IMR-90 (cell line): ENCODE measurements at regions not wholly inside any gene's neighbourhood (a gene's known extent, or its start where the extent isn't known, plus 50 kb on each side); places are given as distances from the start of the nearest gene placed in this dataset.

Experiments
- ATAC-seq: fragments of 200-7000 bp; cut with Tn5 transposase; 2 replicates; pipeline ENCODE4 v1.9.1; 2020; ENCODE audit warnings: low read depth, mild to moderate bottlenecking, moderate library complexity
- BruUV-seq: library from RNA; stranded (reverse); fragments of 400-500 nt; replicated peaks from 2 replicates; lab custom pipeline; 2021; lab: Mats Ljungman, UMichigan
- CTCF ChIA-PET: fragments of 300-600 bp; formaldehyde crosslinking; extraction: SDS; loops from one replicate; lab custom pipeline; 2021; ENCODE audit warnings: antibody characterized with exemption; lab: Yijun Ruan, JAX
- POLR2A ChIA-PET: fragments of 300-600 bp; sonication (Branson Sonifier 250); formaldehyde crosslinking; loops from one replicate; lab custom pipeline; 2022; ENCODE audit warnings: antibody characterized with exemption; ENCODE audit not compliant: unreplicated experiment; lab: Charles Lee
- DNase-seq: peaks from one replicate; pipeline ENCODE4 v3.0.0; 2013
- H2AFZ ChIP-seq: replicated peaks from 2 replicates; pipeline ENCODE3; 2013; ENCODE audit warnings: low read length, mild to moderate bottlenecking; ENCODE audit not compliant: poor library complexity
- H2AK5ac ChIP-seq: 2 replicates; pipeline ENCODE4 v1.6.1; 2013; ENCODE audit warnings: low read depth, low read length, inconsistent platforms
- H2AK9ac ChIP-seq: replicated peaks from 2 replicates; pipeline ENCODE3; 2013; ENCODE audit warnings: mild to moderate bottlenecking, low read depth, low read length, moderate library complexity; ENCODE audit not compliant: poor library complexity
- H2BK120ac ChIP-seq: 2 replicates; pipeline ENCODE4 v1.6.1; 2013; ENCODE audit warnings: low read depth, low read length, inconsistent platforms
- H2BK15ac ChIP-seq: 3 replicates; pipeline ENCODE4 v1.6.1; 2013; ENCODE audit warnings: low read depth, low read length, inconsistent platforms
- H2BK20ac ChIP-seq: 2 replicates; pipeline ENCODE4 v1.6.1; 2013; ENCODE audit warnings: low read depth, mild to moderate bottlenecking, inconsistent platforms, low read length, moderate library complexity
- H2BK5ac ChIP-seq: 2 replicates; pipeline ENCODE4 v1.6.1; 2013; ENCODE audit warnings: mild to moderate bottlenecking, low read depth, low read length, inconsistent platforms; ENCODE audit not compliant: poor library complexity, severe bottlenecking
- H3K14ac ChIP-seq: replicated peaks from 2 replicates; pipeline ENCODE4 v1.6.1; 2013; ENCODE audit warnings: low read depth, low read length, inconsistent platforms
- H3K18ac ChIP-seq: 2 replicates; pipeline ENCODE4 v1.6.1; 2013; ENCODE audit warnings: low read depth, low read length, control low read depth
- H3K23ac ChIP-seq: 2 replicates; pipeline ENCODE4 v1.6.1; 2013; ENCODE audit warnings: low read depth, low read length, inconsistent platforms
- H3K27ac ChIP-seq: 2 replicates; pipeline ENCODE4 v1.5.1; 2013; ENCODE audit warnings: mild to moderate bottlenecking, control low read depth, low read length; ENCODE audit not compliant: insufficient read depth
- H3K27me3 ChIP-seq: 2 replicates; pipeline ENCODE4 v1.6.1; 2013; ENCODE audit warnings: low read length; ENCODE audit not compliant: control insufficient read depth, insufficient read depth
- H3K36me3 ChIP-seq: 2 replicates; pipeline ENCODE4 v1.6.1; 2013; ENCODE audit warnings: low read length, mixed read lengths; ENCODE audit not compliant: control insufficient read depth, insufficient read depth
- H3K4ac ChIP-seq: 2 replicates; pipeline ENCODE4 v1.6.1; 2013; ENCODE audit warnings: low read depth, low read length, inconsistent platforms
- H3K4me1 ChIP-seq: 2 replicates; pipeline ENCODE4 v1.6.1; 2013; ENCODE audit warnings: low read length, mixed read lengths; ENCODE audit not compliant: control insufficient read depth, insufficient read depth
- H3K4me2 ChIP-seq: 2 replicates; pipeline ENCODE4 v1.6.1; 2013; ENCODE audit warnings: low read depth, mild to moderate bottlenecking, control low read depth, low read length, moderate library complexity
- H3K4me3 ChIP-seq: 2 replicates; pipeline ENCODE4 v1.5.1; 2013; ENCODE audit warnings: low read depth, mild to moderate bottlenecking, control low read depth, low read length, moderate library complexity; ENCODE audit not compliant: insufficient read depth
- H3K56ac ChIP-seq: 2 replicates; pipeline ENCODE4 v1.6.1; 2013; ENCODE audit warnings: low read length, inconsistent platforms; ENCODE audit not compliant: insufficient read depth; ENCODE audit errors: extremely low read depth
- H3K79me1 ChIP-seq, 2 experiments: 2 replicates each; pipeline ENCODE4 v1.6.1; 2013; ENCODE audit warnings: low read length in 2 of 2, inconsistent platforms in 1 of 2, low read depth in 1 of 2
- H3K9ac ChIP-seq: 2 replicates; pipeline ENCODE4 v1.6.1; 2013; ENCODE audit warnings: low read depth, low read length, control low read depth
- H3K9me1 ChIP-seq: 2 replicates; pipeline ENCODE4 v1.6.1; 2013; ENCODE audit warnings: low read length, inconsistent platforms; ENCODE audit not compliant: insufficient read depth
- H3K9me3 ChIP-seq: 2 replicates; pipeline ENCODE4 v1.6.1; 2013; ENCODE audit warnings: low read length; ENCODE audit not compliant: control insufficient read depth, insufficient read depth
- H4K20me1 ChIP-seq: 2 replicates; pipeline ENCODE4 v1.6.1; 2013; ENCODE audit warnings: low read length, inconsistent platforms; ENCODE audit not compliant: insufficient read depth
- H4K5ac ChIP-seq: 2 replicates; pipeline ENCODE4 v1.6.1; 2013; ENCODE audit warnings: mild to moderate bottlenecking, low read depth, low read length, control low read depth
- H4K8ac ChIP-seq, 2 experiments: 2 replicates each; pipeline ENCODE4 v1.6.1; 2013; ENCODE audit warnings: low read depth in 2 of 2, low read length in 2 of 2, control low read depth in 1 of 2, inconsistent platforms in 1 of 2
- H4K91ac ChIP-seq: 2 replicates; pipeline ENCODE4 v1.6.1; 2013; ENCODE audit warnings: low read depth, low read length, inconsistent platforms; ENCODE audit not compliant: insufficient read depth
- BHLHE40 ChIP-seq: fragments of 150-350 bp; IDR thresholded peaks from 2 replicates; pipeline ENCODE4 v1.6.1; 2016; ENCODE audit warnings: mild to moderate bottlenecking, low read depth, low read length
- CEBPB ChIP-seq: IDR thresholded peaks from 2 replicates; pipeline ENCODE4 v1.6.1; 2012; ENCODE audit warnings: low read depth, low read length, improper control_type of control experiment
- CHD1 ChIP-seq: IDR thresholded peaks from 2 replicates; pipeline ENCODE4 v1.6.1; 2012; ENCODE audit warnings: low read depth, low read length, improper control_type of control experiment
- FOS ChIP-seq: fragments of 150-350 bp; IDR thresholded peaks from 2 replicates; pipeline ENCODE4 v1.6.1; 2016; ENCODE audit warnings: low read depth, low read length
- MAFK ChIP-seq: IDR thresholded peaks from 2 replicates; pipeline ENCODE4 v1.6.1; 2012; ENCODE audit warnings: low read depth, low read length, improper control_type of control experiment
- MAZ ChIP-seq: IDR thresholded peaks from 2 replicates; pipeline ENCODE4 v1.6.1; 2012; ENCODE audit warnings: low read depth, mild to moderate bottlenecking, low read length, improper control_type of control experiment, moderate library complexity, borderline replicate concordance
- MXI1 ChIP-seq: IDR thresholded peaks from 2 replicates; pipeline ENCODE4 v1.6.1; 2012; ENCODE audit warnings: low read depth, mild to moderate bottlenecking, low read length, moderate library complexity, borderline replicate concordance
- NFE2L2 ChIP-seq: fragments of 150-350 bp; IDR thresholded peaks from 2 replicates; pipeline ENCODE4 v1.6.1; 2016; ENCODE audit warnings: low read depth, mild to moderate bottlenecking, low read length
- POLR2A ChIP-seq: IDR thresholded peaks from 2 replicates; pipeline ENCODE4 v1.6.1; 2012; ENCODE audit warnings: mild to moderate bottlenecking, low read depth, low read length
- RAD21 ChIP-seq: IDR thresholded peaks from 2 replicates; pipeline ENCODE4 v1.6.1; 2012; ENCODE audit warnings: low read length, improper control_type of control experiment
- RCOR1 ChIP-seq: IDR thresholded peaks from 2 replicates; pipeline ENCODE4 v1.6.1; 2012; ENCODE audit warnings: mild to moderate bottlenecking, low read length, improper control_type of control experiment; ENCODE audit not compliant: insufficient replicate concordance
- RFX5 ChIP-seq: IDR thresholded peaks from 2 replicates; pipeline ENCODE4 v1.8.0; 2012; ENCODE audit warnings: low read depth, mild to moderate bottlenecking, low read length, moderate library complexity
- SMC3 ChIP-seq: fragments of 150-350 bp; IDR thresholded peaks from 2 replicates; pipeline ENCODE4 v1.6.1; 2016; ENCODE audit warnings: low read depth, mild to moderate bottlenecking, antibody characterized with exemption, low read length, moderate library complexity
- WGBS, 2 experiments: methylation state at CpG; one replicate each; pipeline versions ENCODE4 v1.1.5 to v1.1.7; 2013; ENCODE audit warnings: missing lambda C conversion rate in 2 of 2; ENCODE audit not compliant: insufficient read length in 1 of 2; ENCODE audit errors: extremely low coverage in 2 of 2; 5-methylcytosine and 5-hydroxymethylcytosine counted together
- dilution Hi-C: fragments of 300-500 bp; cut with HindIII; formaldehyde crosslinking; loops from one replicate; pipeline ENCODE4 v1.14.3; 2018; ENCODE audit warnings: low sequenced_read_pairs; ENCODE audit not compliant: unreplicated experiment
- in situ Hi-C: fragments of 300-500 bp; cut with MboI; formaldehyde crosslinking; loops from 3 replicates; pipeline ENCODE4 v1.14.3; 2019; ENCODE audit warnings: low sequenced_read_pairs, inconsistent platforms, mixed read lengths
- intact Hi-C: fragments of 100-400 bp; cut with micrococcal nuclease; formaldehyde crosslinking; loops from 2 replicates; pipeline ENCODE4 v1.10.0; 2022
- TF ChIP-seq, protein P1 (sequence below): fragments of 150-350 bp; IDR thresholded peaks from 2 replicates; pipeline ENCODE4 v1.6.1; 2017; ENCODE audit warnings: mild to moderate bottlenecking, antibody characterized with exemption, low read length, low read depth
- TF ChIP-seq, protein P2 (sequence below): fragments of 150-350 bp; IDR thresholded peaks from 2 replicates; pipeline ENCODE4 v1.6.1; 2016; ENCODE audit warnings: low read depth, mild to moderate bottlenecking, low read length, moderate library complexity, borderline replicate concordance
- TF ChIP-seq, protein P3 (sequence below): conservative IDR thresholded peaks from 2 replicates; pipeline ENCODE4 v1.5.1; 2012; ENCODE audit warnings: mild to moderate bottlenecking, low read depth, low read length, improper control_type of control experiment

DNA sequence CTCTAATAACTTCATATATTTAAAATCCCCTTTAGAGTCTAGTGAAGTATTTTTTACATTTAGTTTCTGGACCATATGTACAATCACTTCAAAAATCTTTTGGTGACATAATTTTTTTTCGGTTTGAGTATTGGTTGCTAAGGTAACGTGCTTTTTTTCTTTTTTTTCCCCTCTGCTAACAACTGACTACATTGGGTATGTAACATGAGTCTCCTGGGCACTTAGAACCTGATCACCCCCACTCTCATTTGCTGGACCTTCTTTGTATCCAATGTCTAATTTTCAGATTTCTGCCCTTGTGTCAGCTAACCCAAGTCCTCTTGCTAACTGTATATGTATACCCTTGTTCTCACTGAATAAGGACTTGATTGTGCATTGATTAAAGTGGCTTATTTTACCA lies 592.9 kb upstream of the FLRT2 start:
- Histone ChIP-seq H3K23ac (no peak overlapping the region), H4K20me1 (no peaks in the 10 kb centered on the region), H2BK120ac (no peak overlapping the region), H3K56ac (no peak overlapping the region), H2BK5ac (no peak overlapping the region), H2AFZ (no peak overlapping the region), H3K9ac (no peak overlapping the region), H2BK15ac (no peak overlapping the region), H2BK20ac (no peak overlapping the region), H3K9me1 (no peaks in the 10 kb centered on the region), H3K4me3 (no peak overlapping the region), H3K18ac (no peak overlapping the region), H3K27ac (no peak overlapping the region), H3K4ac (no peak overlapping the region), H3K27me3 (no peaks in the 10 kb centered on the region), H3K36me3 (no peaks in the 10 kb centered on the region), H2AK9ac (no peak overlapping the region), H4K8ac (no peak overlapping the region), H4K91ac (no peak overlapping the region), H3K9me3 (no peaks in the 10 kb centered on the region), H3K14ac (no peak overlapping the region), H3K4me1 (no peaks in the 10 kb centered on the region), H3K4me2 (no peak overlapping the region), H3K79me1 (no peaks in the 10 kb centered on the region), H4K5ac (no peak overlapping the region), H2AK5ac (no peak overlapping the region)
- WGBS, 2 experiments: no CpG with 5 or more reads among the region's 2 CpGs
- POLR2A ChIA-PET: no interaction called here
- BruUV-seq: no TSS peak
- dilution Hi-C loops (no loop called here), intact Hi-C loops (no loop called here), in situ Hi-C loops (no loop called here)
- TF ChIP-seq SMC3 (no peak), BHLHE40 (no peak), RFX5 (no peak), CEBPB (no peak), CHD1 (no peak), POLR2A (no peak), RAD21 (no peak), RCOR1 (no peak), FOS (no peak), MXI1 (no peak), NFE2L2 (no peak), MAZ (no peak), MAFK (no peak)
- TF ChIP-seq, protein P1, sequence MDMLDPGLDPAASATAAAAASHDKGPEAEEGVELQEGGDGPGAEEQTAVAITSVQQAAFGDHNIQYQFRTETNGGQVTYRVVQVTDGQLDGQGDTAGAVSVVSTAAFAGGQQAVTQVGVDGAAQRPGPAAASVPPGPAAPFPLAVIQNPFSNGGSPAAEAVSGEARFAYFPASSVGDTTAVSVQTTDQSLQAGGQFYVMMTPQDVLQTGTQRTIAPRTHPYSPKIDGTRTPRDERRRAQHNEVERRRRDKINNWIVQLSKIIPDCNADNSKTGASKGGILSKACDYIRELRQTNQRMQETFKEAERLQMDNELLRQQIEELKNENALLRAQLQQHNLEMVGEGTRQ: no peak
- TF ChIP-seq, protein P2, sequence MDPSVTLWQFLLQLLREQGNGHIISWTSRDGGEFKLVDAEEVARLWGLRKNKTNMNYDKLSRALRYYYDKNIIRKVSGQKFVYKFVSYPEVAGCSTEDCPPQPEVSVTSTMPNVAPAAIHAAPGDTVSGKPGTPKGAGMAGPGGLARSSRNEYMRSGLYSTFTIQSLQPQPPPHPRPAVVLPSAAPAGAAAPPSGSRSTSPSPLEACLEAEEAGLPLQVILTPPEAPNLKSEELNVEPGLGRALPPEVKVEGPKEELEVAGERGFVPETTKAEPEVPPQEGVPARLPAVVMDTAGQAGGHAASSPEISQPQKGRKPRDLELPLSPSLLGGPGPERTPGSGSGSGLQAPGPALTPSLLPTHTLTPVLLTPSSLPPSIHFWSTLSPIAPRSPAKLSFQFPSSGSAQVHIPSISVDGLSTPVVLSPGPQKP: no peak
- TF ChIP-seq, protein P3, sequence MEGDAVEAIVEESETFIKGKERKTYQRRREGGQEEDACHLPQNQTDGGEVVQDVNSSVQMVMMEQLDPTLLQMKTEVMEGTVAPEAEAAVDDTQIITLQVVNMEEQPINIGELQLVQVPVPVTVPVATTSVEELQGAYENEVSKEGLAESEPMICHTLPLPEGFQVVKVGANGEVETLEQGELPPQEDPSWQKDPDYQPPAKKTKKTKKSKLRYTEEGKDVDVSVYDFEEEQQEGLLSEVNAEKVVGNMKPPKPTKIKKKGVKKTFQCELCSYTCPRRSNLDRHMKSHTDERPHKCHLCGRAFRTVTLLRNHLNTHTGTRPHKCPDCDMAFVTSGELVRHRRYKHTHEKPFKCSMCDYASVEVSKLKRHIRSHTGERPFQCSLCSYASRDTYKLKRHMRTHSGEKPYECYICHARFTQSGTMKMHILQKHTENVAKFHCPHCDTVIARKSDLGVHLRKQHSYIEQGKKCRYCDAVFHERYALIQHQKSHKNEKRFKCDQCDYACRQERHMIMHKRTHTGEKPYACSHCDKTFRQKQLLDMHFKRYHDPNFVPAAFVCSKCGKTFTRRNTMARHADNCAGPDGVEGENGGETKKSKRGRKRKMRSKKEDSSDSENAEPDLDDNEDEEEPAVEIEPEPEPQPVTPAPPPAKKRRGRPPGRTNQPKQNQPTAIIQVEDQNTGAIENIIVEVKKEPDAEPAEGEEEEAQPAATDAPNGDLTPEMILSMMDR: no peak
- CTCF ChIA-PET: no interaction called here
- DNase-seq (no peak), ATAC-seq (no peak)
